ENCODE measurements at regions not wholly inside any gene's neighbourhood (a gene's known extent, or its start where the extent isn't known, plus 50 kb on each side); places are given as distances from the start of the nearest gene placed in this dataset.

DNA sequence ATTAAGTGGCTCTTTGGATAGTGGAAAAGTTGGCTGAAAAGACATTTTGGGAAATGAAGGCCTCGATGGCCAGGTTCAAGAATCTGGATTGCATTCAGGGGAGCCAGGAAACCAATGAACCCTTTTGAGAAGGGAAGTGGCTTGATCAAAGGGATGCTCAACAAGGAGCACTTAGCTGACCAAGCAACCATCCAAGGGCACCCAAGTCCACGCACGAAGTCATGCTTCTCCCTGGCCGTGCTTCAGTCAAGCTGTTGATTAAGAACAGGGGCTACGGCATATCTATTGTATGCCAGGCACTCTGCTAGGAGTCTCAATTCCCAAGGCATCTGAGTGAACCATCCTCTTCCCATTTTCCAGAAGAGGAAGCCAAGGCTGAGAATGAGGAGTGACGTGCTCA is 185.8 kb upstream of the GLI2 start:
- Mint-ChIP-seq H3K27ac (no peak overlapping the region), H3K9me3 (no peaks in the 10 kb centered on the region), H3K4me1 (peaks cover 7% of the 10 kb centered on the region), H3K4me3 (no peak overlapping the region), H3K36me3 (no peaks in the 10 kb centered on the region)
- DNase-seq (ENCODE audit: low spot score in 2 of 2) (no peak), ATAC-seq (no peak)

DNA sequence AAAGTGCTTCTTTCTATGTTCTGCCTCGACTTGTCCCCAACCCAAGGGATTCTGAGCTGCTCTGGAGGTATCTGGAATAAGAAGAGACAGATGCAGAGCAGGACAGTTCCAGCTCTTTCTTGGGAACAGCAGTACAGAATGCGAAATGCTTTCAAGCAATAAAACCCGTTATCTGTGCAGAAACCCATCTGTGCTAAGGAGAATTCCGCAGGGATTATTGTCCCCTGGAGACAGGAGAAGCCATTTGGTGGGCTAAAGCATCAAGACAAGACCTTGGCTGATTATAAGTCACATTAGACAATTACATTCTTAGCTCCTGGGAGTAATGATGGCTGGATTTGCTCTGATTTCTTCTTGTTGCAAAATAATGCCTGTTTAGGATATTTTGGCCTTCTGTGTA is 185.4 kb upstream of the GLI2 start:
- no peaks in the 10 kb centered on the region for H3K36me3 Mint-ChIP-seq
- no peak overlapping the region for H3K4me3 Mint-ChIP-seq
- no peak overlapping the region for H3K27ac Mint-ChIP-seq
- H3K4me1 Mint-ChIP-seq: peaks cover 7% of the 10 kb centered on the region
- H3K9me3 Mint-ChIP-seq: no peaks in the 10 kb centered on the region
- ATAC-seq: no peak
- no peak for DNase-seq (ENCODE audit: low spot score in 2 of 2)

DNA sequence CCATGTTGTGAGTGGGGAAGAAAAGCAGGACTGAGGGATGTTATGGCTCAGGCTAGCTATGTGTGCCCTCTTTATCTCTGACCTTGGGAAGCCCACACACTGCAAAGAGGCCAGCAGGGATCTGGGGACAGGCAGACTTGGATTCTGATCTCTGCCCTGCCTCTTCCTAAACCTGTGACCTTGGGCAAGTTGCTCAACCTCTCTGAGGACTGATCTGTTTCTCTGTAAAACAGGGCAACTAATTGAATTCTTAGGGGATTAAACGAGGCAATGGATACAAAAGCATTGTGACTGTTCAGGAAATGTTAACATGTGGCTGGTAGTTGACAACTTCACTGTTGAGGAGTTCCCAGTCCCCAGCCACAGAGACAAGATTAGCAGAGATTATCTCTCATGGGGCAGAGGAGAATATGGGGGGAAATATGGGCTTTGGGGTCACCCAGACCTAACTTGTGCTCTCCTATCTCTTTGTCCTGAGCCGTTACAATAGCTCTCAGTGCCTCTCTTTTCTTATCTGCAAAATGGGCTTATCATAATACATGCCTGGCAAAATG is 184.7 kb upstream of the GLI2 start:
- H3K4me3 Mint-ChIP-seq: no peak overlapping the region
- DNase-seq (ENCODE audit: low spot score in 2 of 2): no peak
- no peak for ATAC-seq
- H3K27ac Mint-ChIP-seq: no peak overlapping the region
- H3K4me1 Mint-ChIP-seq: peaks cover 7% of the 10 kb centered on the region
- no peaks in the 10 kb centered on the region for H3K36me3 Mint-ChIP-seq
- no peaks in the 10 kb centered on the region for H3K9me3 Mint-ChIP-seq

DNA sequence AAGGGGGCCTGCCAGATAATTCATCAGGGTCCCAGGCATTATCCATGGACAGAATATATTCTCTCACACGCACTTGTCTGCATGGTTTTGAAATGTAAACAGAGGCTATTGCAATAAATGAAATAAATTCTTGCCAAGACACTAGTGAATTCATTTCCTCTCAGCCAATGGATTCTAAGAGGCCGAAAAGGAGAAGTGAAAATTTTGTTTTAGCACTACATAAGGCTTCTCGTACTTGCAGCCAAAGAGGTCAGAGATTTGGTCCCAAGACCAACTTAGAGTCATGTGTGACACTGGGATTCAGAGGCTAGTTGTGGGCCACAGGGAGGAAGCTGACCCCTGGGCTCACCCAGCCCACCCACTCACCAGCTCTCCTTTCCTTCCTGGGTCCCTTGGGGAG is 184.1 kb upstream of the GLI2 start:
- H3K36me3 Mint-ChIP-seq: no peaks in the 10 kb centered on the region
- DNase-seq (ENCODE audit: low spot score in 2 of 2) (no peak), ATAC-seq (no peak)
- no peak overlapping the region for H3K4me3 Mint-ChIP-seq
- no peak overlapping the region for H3K27ac Mint-ChIP-seq
- H3K4me1 Mint-ChIP-seq: peaks cover 7% of the 10 kb centered on the region
- H3K9me3 Mint-ChIP-seq: no peaks in the 10 kb centered on the region

DNA sequence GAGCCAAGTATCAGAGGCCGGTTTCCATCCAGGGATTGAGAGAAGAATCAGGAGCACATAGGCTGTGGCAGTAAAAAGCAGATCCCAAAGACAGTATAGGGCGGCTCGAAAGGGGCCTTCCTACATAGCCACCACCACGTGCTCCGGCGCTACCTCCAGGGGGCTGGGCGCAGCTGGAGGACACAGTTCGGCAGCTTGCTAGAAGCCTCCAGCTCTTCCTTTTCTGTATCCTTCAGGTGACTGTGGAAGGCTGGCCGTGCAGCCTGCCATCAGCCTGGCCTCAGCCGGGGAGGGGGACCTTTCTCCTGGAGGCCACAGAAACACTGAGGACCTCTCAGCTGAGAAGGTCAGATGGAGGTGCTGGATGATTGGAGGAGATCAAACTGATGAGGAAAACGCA is 183.6 kb upstream of the GLI2 start:
- DNase-seq (ENCODE audit: low spot score in 2 of 2) (no peak), ATAC-seq (no peak)
- H3K9me3 Mint-ChIP-seq: no peaks in the 10 kb centered on the region
- peaks cover 7% of the 10 kb centered on the region for H3K4me1 Mint-ChIP-seq
- no peaks in the 10 kb centered on the region for H3K36me3 Mint-ChIP-seq
- no peak overlapping the region for H3K27ac Mint-ChIP-seq
- no peak overlapping the region for H3K4me3 Mint-ChIP-seq

DNA sequence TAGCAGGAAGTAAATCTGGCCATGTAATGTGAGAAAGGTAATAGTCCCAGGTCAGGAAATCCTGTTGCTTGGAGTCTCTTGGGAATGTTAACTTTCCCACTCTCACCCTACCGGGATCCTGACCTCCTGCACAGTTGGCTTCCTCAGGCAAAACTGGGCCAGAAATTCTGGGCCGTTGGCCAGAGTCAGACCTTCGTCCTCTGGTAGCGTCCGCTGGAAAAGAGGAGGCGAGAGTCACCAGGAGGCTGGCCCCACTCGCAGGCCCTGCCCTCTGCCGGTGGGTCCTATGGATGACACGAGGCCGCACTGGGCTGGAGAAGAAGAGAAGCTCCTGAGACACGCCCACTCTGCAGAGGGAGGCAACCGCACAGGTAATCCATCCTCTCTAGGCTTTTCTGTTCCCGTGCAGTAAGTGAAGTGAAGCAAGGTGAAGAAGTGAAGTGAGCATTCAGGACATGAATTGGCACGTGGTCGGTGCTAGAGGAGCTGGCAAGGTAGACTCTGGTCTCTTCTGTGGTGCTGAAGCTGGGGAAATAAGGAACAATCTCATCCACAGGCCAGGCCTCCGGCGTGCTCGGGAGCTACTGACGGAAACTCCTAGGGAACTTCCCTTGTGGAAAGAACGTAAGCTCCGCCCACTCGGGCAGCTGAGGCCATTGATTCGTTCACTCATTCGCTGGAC is 182.7 kb upstream of the GLI2 start:
- H3K4me3 Mint-ChIP-seq: no peak overlapping the region
- H3K36me3 Mint-ChIP-seq: no peaks in the 10 kb centered on the region
- H3K9me3 Mint-ChIP-seq: no peaks in the 10 kb centered on the region
- no peak overlapping the region for H3K27ac Mint-ChIP-seq
- peak in 1 of 2 donors; percentile 50 for DNase-seq (ENCODE audit: low spot score in 2 of 2)
- ATAC-seq: peak; percentile 55
- peaks cover 7% of the 10 kb centered on the region for H3K4me1 Mint-ChIP-seq

DNA sequence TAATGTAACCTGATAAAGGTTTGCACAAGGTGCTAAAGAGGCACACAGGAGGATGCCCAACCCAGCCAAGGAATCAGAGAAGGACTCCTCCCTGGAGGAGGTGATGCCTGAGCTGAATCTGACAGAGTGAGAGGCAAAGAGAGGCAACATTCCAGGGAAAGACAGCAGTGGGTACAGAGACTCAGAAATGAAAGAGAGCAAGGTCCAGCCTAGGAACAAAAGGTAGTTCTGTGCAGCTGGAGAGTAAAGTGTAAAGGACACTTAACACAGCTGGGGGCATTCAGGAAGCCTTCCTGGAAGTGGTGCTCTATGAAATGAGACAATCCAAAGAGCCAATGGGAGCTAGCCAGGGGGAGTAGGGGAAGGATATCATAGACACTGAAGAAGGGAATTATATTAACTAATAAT is 181.0 kb upstream of the GLI2 start:
- H3K4me3 Mint-ChIP-seq: no peak overlapping the region
- DNase-seq (ENCODE audit: low spot score in 2 of 2) (no peak), ATAC-seq (no peak)
- no peak overlapping the region for H3K27ac Mint-ChIP-seq
- peaks cover 7% of the 10 kb centered on the region for H3K4me1 Mint-ChIP-seq
- no peaks in the 10 kb centered on the region for H3K9me3 Mint-ChIP-seq
- H3K36me3 Mint-ChIP-seq: no peaks in the 10 kb centered on the region

DNA sequence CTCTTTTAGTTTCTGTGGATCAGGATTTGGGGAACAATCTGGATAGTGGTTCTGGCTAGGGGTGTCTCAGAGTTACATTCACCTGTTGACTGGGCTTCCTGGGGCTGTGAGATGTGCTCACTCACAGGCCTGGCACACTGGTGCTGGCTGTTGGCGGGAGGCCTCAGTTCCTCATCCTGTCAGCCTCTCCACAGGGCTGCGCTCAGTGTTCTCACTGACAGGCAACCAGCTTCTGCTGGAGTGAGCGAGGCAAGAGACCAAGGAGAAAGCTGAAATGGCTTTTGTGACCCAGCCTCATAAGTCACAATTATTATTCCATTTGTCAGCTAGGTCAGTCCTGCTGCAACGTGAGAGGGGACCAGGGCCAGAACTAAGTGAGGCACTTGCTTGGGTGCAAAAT is 180.6 kb upstream of the GLI2 start:
- no peak overlapping the region for H3K4me3 Mint-ChIP-seq
- peaks cover 7% of the 10 kb centered on the region for H3K4me1 Mint-ChIP-seq
- DNase-seq (ENCODE audit: low spot score in 2 of 2) (no peak), ATAC-seq (no peak)
- H3K36me3 Mint-ChIP-seq: no peaks in the 10 kb centered on the region
- H3K9me3 Mint-ChIP-seq: no peaks in the 10 kb centered on the region
- no peak overlapping the region for H3K27ac Mint-ChIP-seq

DNA sequence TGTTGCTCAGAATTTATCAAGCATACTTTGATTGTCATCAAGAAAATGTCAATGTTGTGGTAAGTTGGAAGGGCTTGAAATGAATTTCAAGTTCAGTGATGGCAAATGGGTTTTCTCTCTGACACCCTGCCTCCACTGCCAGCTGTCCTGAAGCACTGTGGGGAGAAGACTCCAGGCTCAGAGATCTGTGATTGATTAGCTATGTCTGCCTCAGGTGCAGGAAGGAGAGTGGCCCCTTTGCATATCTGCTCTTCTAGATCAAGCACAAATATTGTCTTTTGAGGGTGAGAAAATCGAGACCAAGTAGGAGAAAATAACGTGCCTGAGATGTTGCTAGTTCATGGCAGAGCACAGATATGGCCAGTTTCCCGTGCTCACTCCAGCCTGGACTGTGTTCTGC is 178.8 kb upstream of the GLI2 start:
- ATAC-seq: no peak
- H3K4me3 Mint-ChIP-seq: no peak overlapping the region
- peaks cover 7% of the 10 kb centered on the region for H3K4me1 Mint-ChIP-seq
- H3K36me3 Mint-ChIP-seq: no peaks in the 10 kb centered on the region
- no peaks in the 10 kb centered on the region for H3K9me3 Mint-ChIP-seq
- DNase-seq (ENCODE audit: low spot score in 2 of 2): no peak
- H3K27ac Mint-ChIP-seq: no peak overlapping the region

DNA sequence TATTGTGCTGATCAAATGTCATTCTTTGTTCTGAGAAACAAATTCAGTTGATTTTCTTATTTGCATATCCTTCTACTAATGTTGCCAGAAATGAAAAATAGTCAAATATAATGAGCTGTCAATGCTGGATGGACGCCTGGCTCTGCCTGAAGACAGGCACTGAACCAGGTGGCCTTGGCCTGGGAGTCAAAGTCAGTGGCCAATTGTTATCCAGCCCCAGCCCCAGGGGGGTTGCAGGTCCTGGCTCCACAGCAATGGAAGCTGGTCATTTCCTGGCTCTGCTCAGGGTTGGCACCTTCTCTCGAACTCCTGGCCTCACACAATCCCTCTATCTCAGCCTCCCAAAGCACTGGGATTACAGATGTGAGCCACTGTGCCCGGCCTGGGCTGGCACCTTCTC is 176.8 kb upstream of the GLI2 start:
- no peak for DNase-seq (ENCODE audit: low spot score in 2 of 2)
- H3K4me1 Mint-ChIP-seq: no peaks in the 10 kb centered on the region
- no peaks in the 10 kb centered on the region for H3K36me3 Mint-ChIP-seq
- H3K9me3 Mint-ChIP-seq: no peaks in the 10 kb centered on the region
- H3K4me3 Mint-ChIP-seq: no peak overlapping the region
- no peak overlapping the region for H3K27ac Mint-ChIP-seq
- ATAC-seq: no peak

DNA sequence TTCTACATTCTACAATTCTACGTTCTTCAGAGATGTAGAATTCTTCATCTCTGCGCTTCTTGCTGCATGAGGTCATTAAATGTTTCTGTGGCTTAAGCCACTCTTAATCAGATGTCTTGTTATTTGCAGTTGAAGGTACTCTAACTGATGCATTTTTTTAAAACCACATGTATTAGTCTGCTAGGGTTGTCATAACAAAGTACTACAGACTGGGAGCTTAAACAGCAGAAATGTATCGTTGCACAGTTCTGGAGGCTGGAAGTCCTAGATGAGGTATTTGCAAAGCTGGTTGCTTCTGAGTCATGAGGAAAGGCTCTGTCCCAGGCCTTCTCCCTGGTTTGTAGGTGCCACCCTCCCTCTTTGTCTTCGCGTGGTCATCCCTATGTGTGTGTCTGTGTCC is 176.3 kb upstream of the GLI2 start:
- H3K36me3 Mint-ChIP-seq: no peaks in the 10 kb centered on the region
- no peaks in the 10 kb centered on the region for H3K4me1 Mint-ChIP-seq
- H3K9me3 Mint-ChIP-seq: no peaks in the 10 kb centered on the region
- DNase-seq (ENCODE audit: low spot score in 2 of 2) (no peak), ATAC-seq (no peak)
- no peak overlapping the region for H3K27ac Mint-ChIP-seq
- no peak overlapping the region for H3K4me3 Mint-ChIP-seq

DNA sequence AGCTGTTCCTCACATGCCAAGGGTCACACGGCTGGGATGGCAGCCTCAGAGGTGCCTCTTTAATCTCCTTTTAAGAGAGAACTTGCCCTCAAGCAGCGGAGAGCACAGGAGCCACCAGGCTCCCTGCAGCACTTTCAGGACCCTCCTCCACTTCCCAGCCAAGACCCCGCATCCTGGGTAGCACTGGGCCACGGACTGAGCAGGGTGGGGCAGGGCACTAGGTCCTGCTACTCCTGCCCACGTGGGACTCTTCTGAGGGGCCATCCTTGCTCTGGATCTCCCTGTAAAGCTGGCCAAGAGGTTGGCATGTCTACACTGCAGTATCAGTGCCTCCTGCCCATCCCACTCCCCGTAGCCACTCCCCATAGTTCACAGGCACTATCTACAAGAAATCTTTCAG is 175.3 kb upstream of the GLI2 start:
- Mint-ChIP-seq H3K27ac (no peak overlapping the region), H3K4me1 (no peaks in the 10 kb centered on the region), H3K36me3 (no peaks in the 10 kb centered on the region), H3K9me3 (no peaks in the 10 kb centered on the region), H3K4me3 (no peak overlapping the region)
- no peak for ATAC-seq
- DNase-seq (ENCODE audit: low spot score in 2 of 2): no peak

DNA sequence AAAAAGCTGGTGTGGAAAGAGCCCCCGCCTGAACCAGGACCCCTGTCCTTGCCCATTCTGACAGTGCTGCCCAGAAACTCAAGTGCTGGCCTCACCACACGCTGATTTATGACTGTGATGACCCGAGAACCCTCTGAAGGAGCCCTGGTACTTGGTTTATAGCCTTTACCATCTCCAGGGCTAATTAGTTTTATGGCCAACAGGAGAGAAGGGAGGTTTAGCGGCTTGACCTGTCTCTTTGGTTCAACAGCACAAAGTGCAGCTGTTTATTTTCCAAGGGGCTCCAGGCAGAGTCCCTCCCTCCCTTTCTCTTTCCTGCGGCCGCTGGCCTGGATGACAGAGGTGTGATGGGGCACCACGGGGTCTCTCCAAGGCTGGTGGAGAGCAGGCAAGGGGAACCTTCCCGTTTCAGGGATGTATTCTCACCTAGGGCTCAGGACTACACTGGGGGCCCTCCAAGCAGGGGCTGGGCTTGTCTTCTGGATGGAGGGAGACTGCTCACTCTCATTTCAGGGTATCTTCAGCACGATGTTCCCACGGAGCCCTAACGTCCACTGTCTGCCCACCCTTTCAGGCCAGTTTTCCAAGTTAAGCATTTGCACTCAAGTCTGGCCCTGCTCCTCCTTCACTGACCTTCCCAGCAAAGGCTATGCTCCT is 174.2 kb upstream of the GLI2 start:
- Mint-ChIP-seq H3K4me3 (no peak overlapping the region), H3K36me3 (no peaks in the 10 kb centered on the region), H3K9me3 (no peaks in the 10 kb centered on the region), H3K4me1 (no peaks in the 10 kb centered on the region), H3K27ac (no peak overlapping the region)
- no peak for ATAC-seq
- DNase-seq (ENCODE audit: low spot score in 2 of 2): no peak

DNA sequence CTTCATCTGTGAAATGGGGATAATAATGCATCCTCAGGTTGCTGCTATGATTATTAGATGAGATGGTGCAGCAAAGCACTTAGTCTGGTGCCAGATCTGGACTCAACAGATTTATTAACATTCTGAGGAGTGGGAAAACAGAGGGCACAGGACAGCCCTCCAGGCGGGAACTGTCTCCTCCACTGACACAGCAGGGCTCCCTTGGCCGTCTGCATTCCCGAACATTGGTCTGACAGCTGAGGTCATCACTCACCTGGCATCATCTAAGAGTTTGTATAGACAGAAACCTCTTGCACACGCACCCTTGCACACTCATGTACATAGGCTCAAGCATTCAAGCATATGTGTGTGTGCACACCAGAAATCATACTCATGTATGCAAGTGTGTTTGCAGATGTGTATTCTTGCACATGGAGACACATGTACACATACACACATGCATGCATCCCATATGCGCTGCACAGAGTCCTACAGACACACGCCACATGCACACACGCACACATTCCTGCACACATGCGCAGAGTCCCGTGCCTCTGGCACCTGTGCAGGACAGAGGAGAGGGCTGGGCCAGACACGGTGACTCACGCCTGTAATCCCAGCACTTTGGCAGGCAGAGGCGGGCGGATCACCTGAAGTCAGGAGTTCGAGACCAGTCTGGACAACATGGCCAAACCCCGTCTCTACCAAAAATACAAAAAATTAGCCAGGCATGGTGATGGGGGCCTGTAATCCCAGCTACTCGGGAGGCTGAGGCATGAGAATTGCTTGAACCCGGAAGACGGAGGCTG is 173.3 kb upstream of the GLI2 start:
- no peak for ATAC-seq
- Mint-ChIP-seq H3K4me1 (no peaks in the 10 kb centered on the region), H3K36me3 (no peaks in the 10 kb centered on the region), H3K9me3 (no peaks in the 10 kb centered on the region), H3K4me3 (no peak overlapping the region), H3K27ac (no peak overlapping the region)
- no peak for DNase-seq (ENCODE audit: low spot score in 2 of 2)

DNA sequence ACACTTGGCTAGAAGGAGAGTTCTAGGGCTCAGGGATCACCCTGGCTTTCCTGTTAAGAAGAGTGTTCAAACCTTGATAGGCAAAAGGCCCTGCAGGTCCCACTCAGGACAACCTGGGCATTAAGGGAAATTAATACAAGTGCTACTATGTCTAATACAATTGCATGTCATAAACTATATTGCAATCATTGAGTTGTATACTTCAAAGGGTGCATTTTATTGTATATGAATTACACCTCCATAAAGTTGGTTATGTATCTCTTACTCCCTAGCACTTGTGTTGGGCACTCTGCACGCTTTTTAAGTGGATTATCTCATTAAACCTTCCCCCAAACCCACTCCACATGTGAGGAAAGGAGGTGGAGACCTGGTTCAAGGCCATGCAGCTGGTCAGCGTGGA is 172.1 kb upstream of the GLI2 start:
- Mint-ChIP-seq H3K36me3 (no peaks in the 10 kb centered on the region), H3K9me3 (no peaks in the 10 kb centered on the region), H3K27ac (no peak overlapping the region), H3K4me1 (no peaks in the 10 kb centered on the region), H3K4me3 (no peak overlapping the region)
- DNase-seq (ENCODE audit: low spot score in 2 of 2) (no peak), ATAC-seq (no peak)

Measured in stimulated activated effector memory CD8-positive, alpha-beta T cell treated with anti-CD3 and anti-CD28 coated beads, Interleukin-12 subunit alpha, Interleukin-12 subunit beta, amount 100 ng/mL, for 72 hours (primary cell).